HepG2 (cell line): ENCODE measurements at regions not wholly inside any gene's neighbourhood (a gene's known extent, or its start where the extent isn't known, plus 50 kb on each side); places are given as distances from the start of the nearest gene placed in this dataset.

ENCODE experiments used
- FOSL2 ChIP-seq: sonication (generic); formaldehyde crosslinking; IDR thresholded peaks from 2 replicates; pipeline ENCODE4 v1.4.0; 2020; ENCODE audit warnings: missing genetic modification reagents
- GLI4 ChIP-seq: sonication (generic); formaldehyde crosslinking; IDR thresholded peaks from 2 replicates; pipeline ENCODE4 v1.5.1; 2020; ENCODE audit warnings: missing genetic modification reagents, mild to moderate bottlenecking, moderate library complexity, borderline replicate concordance
- HDAC6 ChIP-seq: fragments of 200-600 bp; sonication (generic); IDR thresholded peaks from 2 replicates; pipeline ENCODE4 v1.7.0; 2017; ENCODE audit warnings: mild to moderate bottlenecking, antibody characterized with exemption, low read length, low read depth
- HES4 ChIP-seq: sonication (generic); formaldehyde crosslinking; IDR thresholded peaks from 2 replicates; pipeline ENCODE4 v1.9.0; 2021; ENCODE audit warnings: mild to moderate bottlenecking, missing genetic modification reagents, borderline replicate concordance
- MBD4 ChIP-seq: IDR thresholded peaks from 2 replicates; pipeline ENCODE4 v1.6.1; 2012; ENCODE audit warnings: low read length, inconsistent platforms, borderline replicate concordance
- NR1H2 ChIP-seq: sonication (generic); formaldehyde crosslinking; IDR thresholded peaks from 2 replicates; pipeline ENCODE4 v1.8.1; 2022; ENCODE audit warnings: low read depth, missing genetic modification reagents, borderline replicate concordance
- NR2F1 ChIP-seq, 2 experiments: fragments of 450-650 bp in 1 of 2; formaldehyde crosslinking in 1 of 2; IDR thresholded peaks; 2 replicates each; pipeline versions ENCODE4 v1.5.0 to v1.6.1; 2016 to 2020; ENCODE audit warnings: mild to moderate bottlenecking in 1 of 2, missing compliant biosample characterization in 1 of 2, missing genetic modification reagents in 1 of 2, moderate library complexity in 1 of 2
- RFX1 ChIP-seq: fragments of 450-650 bp; IDR thresholded peaks from 2 replicates; pipeline ENCODE4 v1.6.1; 2017
- SOX13 ChIP-seq, 3 experiments: fragments of 450-650 bp in 1 of 3; sonication (generic) in 1 of 3; formaldehyde crosslinking in 1 of 3; IDR thresholded peaks in 2 of 3; conservative IDR thresholded peaks in 1 of 3; 2 replicates each; pipeline versions ENCODE4 v1.5.0 to v1.6.1; 2016 to 2020; ENCODE audit warnings: antibody characterized with exemption in 1 of 3, mild to moderate bottlenecking in 1 of 3, missing compliant biosample characterization in 1 of 3, missing genetic modification reagents in 1 of 3, moderate library complexity in 1 of 3
- TEAD3 ChIP-seq: optimal IDR thresholded peaks from 2 replicates; pipeline ENCODE3; 2016; ENCODE audit warnings: borderline replicate concordance
- YEATS2 ChIP-seq: sonication (generic); formaldehyde crosslinking; IDR thresholded peaks from 2 replicates; pipeline ENCODE4 v1.4.0; 2020; ENCODE audit warnings: missing genetic modification reagents, borderline replicate concordance
- ZNF121 ChIP-seq: sonication (generic); formaldehyde crosslinking; IDR thresholded peaks from 2 replicates; pipeline ENCODE4 v1.5.0; 2020; ENCODE audit warnings: mild to moderate bottlenecking, missing genetic modification reagents
- ZNF124 ChIP-seq: sonication (generic); formaldehyde crosslinking; IDR thresholded peaks from 2 replicates; pipeline ENCODE4 v1.4.0; 2020; ENCODE audit warnings: missing genetic modification reagents
- ZNF343 ChIP-seq: sonication (generic); formaldehyde crosslinking; IDR thresholded peaks from 2 replicates; pipeline ENCODE4 v1.4.0; 2020; ENCODE audit warnings: mild to moderate bottlenecking, missing genetic modification reagents
- ZNF432 ChIP-seq: sonication (generic); formaldehyde crosslinking; IDR thresholded peaks from 2 replicates; pipeline ENCODE4 v1.5.0; 2020; ENCODE audit warnings: missing genetic modification reagents, mild to moderate bottlenecking, borderline replicate concordance
- TF ChIP-seq, protein P1 (sequence below): IDR thresholded peaks from 2 replicates; pipeline ENCODE4 v1.6.1; 2018; ENCODE audit warnings: missing genetic modification reagents, mild to moderate bottlenecking, missing compliant biosample characterization
- TF ChIP-seq, protein P2 (sequence below): sonication (generic); formaldehyde crosslinking; IDR thresholded peaks from 2 replicates; pipeline ENCODE4 v1.4.0; 2020; ENCODE audit warnings: missing genetic modification reagents
- TF ChIP-seq, protein P3 (sequence below): IDR thresholded peaks from 2 replicates; pipeline ENCODE4 v1.6.1; 2018; ENCODE audit warnings: missing genetic modification reagents
- TF ChIP-seq, protein P4 (sequence below): sonication (generic); formaldehyde crosslinking; IDR thresholded peaks from 2 replicates; pipeline ENCODE4 v1.5.1; 2020; ENCODE audit warnings: missing genetic modification reagents, mild to moderate bottlenecking, borderline replicate concordance

DNA sequence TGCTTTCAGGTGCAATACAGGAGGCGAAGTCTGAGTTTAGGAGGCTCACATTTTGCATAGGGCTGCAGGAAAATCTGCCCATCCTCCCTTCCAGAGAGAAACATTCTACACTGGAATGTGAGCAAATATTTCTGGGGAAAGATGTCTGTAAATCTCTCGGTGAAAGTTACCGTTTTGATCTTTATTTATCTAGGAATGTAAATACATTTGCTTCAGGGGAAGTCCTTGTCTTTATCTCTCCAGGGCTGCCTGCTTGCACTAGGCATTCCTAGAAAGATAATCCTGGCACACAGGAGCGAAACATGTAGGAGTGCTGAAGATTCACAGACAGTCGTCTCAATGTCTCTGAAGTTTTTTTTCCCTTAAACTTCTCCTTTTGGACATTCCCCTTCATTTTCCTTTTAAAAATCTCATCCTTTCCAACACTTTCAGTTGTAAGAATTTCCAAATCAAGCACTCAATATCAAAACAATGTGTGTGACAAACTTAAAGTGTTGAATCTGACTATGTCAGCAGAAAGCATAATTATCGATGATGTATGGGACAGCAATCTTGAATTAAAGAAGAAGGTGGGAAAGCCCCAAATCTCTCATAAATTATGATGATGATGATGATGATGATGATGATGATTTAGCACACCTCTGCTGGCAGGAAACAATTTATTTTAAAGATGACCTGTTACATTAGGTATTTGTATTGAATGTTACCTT lies 113.4 kb upstream of the RESF1 start (continued):
- no peak for TF ChIP-seq YEATS2 (CRISPR knock-in tag)
- no peak for TF ChIP-seq ZNF121 (CRISPR knock-in tag)
- no peak for TF ChIP-seq ZNF343 (CRISPR knock-in tag)
- no peak for TF ChIP-seq ZNF432 (CRISPR knock-in tag)
- TF ChIP-seq HDAC6: no peak
- peak; percentile 79; the same call in 1 of the 2 replicates for TF ChIP-seq MBD4
- TF ChIP-seq ZNF124: no peak
- TF ChIP-seq, protein P1, sequence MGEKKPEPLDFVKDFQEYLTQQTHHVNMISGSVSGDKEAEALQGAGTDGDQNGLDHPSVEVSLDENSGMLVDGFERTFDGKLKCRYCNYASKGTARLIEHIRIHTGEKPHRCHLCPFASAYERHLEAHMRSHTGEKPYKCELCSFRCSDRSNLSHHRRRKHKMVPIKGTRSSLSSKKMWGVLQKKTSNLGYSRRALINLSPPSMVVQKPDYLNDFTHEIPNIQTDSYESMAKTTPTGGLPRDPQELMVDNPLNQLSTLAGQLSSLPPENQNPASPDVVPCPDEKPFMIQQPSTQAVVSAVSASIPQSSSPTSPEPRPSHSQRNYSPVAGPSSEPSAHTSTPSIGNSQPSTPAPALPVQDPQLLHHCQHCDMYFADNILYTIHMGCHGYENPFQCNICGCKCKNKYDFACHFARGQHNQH (CRISPR knock-in tag): peak; percentile 40; the same call in 1 of the 2 replicates
- TF ChIP-seq GLI4 (CRISPR knock-in tag): no peak
- peak; percentile 52; the same call in 1 of the 2 replicates for TF ChIP-seq FOSL2 (CRISPR knock-in tag)
- TF ChIP-seq HES4: no peak
- TF ChIP-seq, protein P2, sequence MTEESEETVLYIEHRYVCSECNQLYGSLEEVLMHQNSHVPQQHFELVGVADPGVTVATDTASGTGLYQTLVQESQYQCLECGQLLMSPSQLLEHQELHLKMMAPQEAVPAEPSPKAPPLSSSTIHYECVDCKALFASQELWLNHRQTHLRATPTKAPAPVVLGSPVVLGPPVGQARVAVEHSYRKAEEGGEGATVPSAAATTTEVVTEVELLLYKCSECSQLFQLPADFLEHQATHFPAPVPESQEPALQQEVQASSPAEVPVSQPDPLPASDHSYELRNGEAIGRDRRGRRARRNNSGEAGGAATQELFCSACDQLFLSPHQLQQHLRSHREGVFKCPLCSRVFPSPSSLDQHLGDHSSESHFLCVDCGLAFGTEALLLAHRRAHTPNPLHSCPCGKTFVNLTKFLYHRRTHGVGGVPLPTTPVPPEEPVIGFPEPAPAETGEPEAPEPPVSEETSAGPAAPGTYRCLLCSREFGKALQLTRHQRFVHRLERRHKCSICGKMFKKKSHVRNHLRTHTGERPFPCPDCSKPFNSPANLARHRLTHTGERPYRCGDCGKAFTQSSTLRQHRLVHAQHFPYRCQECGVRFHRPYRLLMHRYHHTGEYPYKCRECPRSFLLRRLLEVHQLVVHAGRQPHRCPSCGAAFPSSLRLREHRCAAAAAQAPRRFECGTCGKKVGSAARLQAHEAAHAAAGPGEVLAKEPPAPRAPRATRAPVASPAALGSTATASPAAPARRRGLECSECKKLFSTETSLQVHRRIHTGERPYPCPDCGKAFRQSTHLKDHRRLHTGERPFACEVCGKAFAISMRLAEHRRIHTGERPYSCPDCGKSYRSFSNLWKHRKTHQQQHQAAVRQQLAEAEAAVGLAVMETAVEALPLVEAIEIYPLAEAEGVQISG: no peak
- TF ChIP-seq RFX1: no peak
- TF ChIP-seq NR2F1 (CRISPR knock-in tag; IDR thresholded peaks at IDR 0.05): no peak
- TF ChIP-seq, protein P3, sequence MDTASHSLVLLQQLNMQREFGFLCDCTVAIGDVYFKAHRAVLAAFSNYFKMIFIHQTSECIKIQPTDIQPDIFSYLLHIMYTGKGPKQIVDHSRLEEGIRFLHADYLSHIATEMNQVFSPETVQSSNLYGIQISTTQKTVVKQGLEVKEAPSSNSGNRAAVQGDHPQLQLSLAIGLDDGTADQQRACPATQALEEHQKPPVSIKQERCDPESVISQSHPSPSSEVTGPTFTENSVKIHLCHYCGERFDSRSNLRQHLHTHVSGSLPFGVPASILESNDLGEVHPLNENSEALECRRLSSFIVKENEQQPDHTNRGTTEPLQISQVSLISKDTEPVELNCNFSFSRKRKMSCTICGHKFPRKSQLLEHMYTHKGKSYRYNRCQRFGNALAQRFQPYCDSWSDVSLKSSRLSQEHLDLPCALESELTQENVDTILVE (CRISPR knock-in tag): no peak
- TF ChIP-seq TEAD3 (CRISPR knock-in tag): peak; percentile 95
- peak; percentile 39 for TF ChIP-seq SOX13 (IDR thresholded peaks at IDR 0.05)
- peak in 1 of 2 experiments; percentile 88; a peak in 2 of 4 replicates for TF ChIP-seq SOX13 (CRISPR knock-in tag; conservative IDR thresholded peaks at IDR 0.05 in 1 of 2, IDR thresholded peaks at IDR 0.05 in 1 of 2)
- TF ChIP-seq, protein P4, sequence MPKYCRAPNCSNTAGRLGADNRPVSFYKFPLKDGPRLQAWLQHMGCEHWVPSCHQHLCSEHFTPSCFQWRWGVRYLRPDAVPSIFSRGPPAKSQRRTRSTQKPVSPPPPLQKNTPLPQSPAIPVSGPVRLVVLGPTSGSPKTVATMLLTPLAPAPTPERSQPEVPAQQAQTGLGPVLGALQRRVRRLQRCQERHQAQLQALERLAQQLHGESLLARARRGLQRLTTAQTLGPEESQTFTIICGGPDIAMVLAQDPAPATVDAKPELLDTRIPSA (CRISPR knock-in tag): no peak
- TF ChIP-seq NR1H2 (CRISPR knock-in tag): no peak
